ENCODE measurements at regions not wholly inside any gene's neighbourhood (a gene's known extent, or its start where the extent isn't known, plus 50 kb on each side); places are given as distances from the start of the nearest gene placed in this dataset.

DNA sequence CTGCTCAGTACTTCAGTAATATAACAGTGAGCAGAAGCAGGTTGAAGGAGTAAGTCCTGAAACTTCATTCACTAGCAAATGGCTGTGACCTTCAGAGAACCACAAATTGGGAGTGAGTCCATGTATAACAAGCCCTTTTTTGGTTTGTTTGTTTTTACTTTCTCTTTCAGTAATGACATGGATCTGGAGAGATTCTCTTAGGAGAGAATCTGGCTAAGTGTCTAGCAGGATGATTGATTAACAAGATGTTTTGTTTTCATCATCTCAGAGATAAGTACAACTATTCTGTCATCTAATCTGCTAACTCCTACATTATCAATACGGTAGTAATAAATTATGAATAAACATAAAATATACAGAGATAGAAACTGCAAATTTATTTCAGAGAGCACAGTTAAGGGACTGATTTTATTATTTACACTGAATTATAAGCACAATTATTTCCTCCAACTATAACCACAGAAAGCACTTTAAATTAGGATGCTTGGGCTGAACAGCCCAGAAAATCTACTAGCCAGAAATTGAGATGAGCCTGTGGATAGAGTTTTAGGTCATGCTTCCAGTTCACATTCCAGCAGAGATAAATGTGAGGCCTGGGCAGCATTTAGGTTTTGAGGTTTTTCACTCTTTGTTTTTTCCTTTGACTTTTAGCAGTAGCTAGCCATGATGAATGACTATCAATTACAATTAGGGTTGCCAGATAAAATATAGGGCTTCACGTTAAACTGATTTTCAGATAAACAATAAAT, 429.3 kb upstream of the FAT3 start:
- no peaks in the 10 kb centered on the region for H3K36me3 ChIP-seq (replicated peaks in 1 of 2; ENCODE audit: control insufficient read depth in 1 of 2, insufficient read depth in 2 of 2, low read length in 1 of 2)
- no peak overlapping the region for H3K4me3 ChIP-seq (ENCODE audit: low read depth in 2 of 2, low read length in 1 of 2)
- no peaks in the 10 kb centered on the region for H3K9me3 ChIP-seq
- no peak overlapping the region for H3K27ac ChIP-seq (ENCODE audit: low read depth in 2 of 2, low read length in 1 of 2)
- H4K20me1 ChIP-seq (ENCODE audit: insufficient read depth): no peaks in the 10 kb centered on the region
- no peaks in the 10 kb centered on the region for H3K27me3 ChIP-seq (ENCODE audit: insufficient read depth)
- H3K4me2 ChIP-seq: peak overlapping the region; percentile 14; the same call in 1 of the 2 replicates
- no peaks in the 10 kb centered on the region for H3K79me2 ChIP-seq (ENCODE audit: insufficient read depth)
- no peaks in the 10 kb centered on the region for H3F3A ChIP-seq (replicated peaks; ENCODE audit: insufficient read depth)
- H3K9me2 ChIP-seq: no peaks in the 10 kb centered on the region
- CTCF ChIA-PET: interaction anchor here (0.7 kb wide), 1 partner anchor 1142 kb away, joined by 3 read pairs; no protein-coding TSS in a partner anchor
- peaks cover 0 to 10% of the 10 kb centered on the region in 2 experiments; a peak in 2 of 4 replicates for H3K4me1 ChIP-seq (ENCODE audit: control insufficient read depth in 1 of 2, insufficient read depth in 2 of 2, low read depth in 1 of 2, low read length in 1 of 2)
- POLR2A ChIA-PET: no interaction called here
- WGBS (ENCODE audit: low lambda C conversion rate): 58% methylated on average over 2 of the region's 2 CpGs
- H2AFZ ChIP-seq (ENCODE audit: low read depth): no peak overlapping the region
- no peak overlapping the region for H3K9ac ChIP-seq
- TF ChIP-seq NFIC (IDR thresholded peaks at IDR 0.05; ENCODE audit: borderline replicate concordance) (no peak), GABPA (IDR thresholded peaks at IDR 0.05; ENCODE audit: low read depth) (no peak), RCOR1 (IDR thresholded peaks at IDR 0.05; ENCODE audit: low read length) (no peak), CHD2 (IDR thresholded peaks at IDR 0.05; ENCODE audit: low read length, partially characterized antibody) (no peak)
- TF ChIP-seq, protein P1, sequence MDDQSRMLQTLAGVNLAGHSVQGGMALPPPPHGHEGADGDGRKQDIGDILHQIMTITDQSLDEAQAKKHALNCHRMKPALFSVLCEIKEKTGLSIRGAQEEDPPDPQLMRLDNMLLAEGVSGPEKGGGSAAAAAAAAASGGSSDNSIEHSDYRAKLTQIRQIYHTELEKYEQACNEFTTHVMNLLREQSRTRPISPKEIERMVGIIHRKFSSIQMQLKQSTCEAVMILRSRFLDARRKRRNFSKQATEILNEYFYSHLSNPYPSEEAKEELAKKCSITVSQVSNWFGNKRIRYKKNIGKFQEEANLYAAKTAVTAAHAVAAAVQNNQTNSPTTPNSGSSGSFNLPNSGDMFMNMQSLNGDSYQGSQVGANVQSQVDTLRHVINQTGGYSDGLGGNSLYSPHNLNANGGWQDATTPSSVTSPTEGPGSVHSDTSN (IDR thresholded peaks at IDR 0.05): no peak
- DNase-seq: no peak

DNA sequence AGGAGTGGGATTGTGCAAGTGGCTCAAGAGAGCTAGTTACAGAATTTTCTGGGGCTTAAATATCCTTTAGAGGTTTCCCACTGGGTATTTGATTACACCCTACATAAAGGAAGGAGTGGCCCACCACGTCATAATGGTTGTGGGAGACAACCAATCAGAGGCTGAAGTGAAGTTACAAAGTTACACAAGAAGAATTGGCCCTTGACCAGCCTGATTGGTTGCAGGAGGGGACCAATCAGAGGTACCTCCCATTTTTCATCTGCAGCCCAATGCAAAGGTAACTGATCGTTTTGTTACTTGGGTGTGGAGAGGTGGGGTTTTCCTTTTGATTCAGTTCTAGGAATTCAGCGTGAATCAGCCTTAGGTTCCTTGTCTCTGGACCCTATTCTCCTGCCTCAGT, 430.5 kb upstream of the FAT3 start:
- Histone ChIP-seq H4K20me1 (ENCODE audit: insufficient read depth) (no peaks in the 10 kb centered on the region), H3K27ac (ENCODE audit: low read depth in 2 of 2, low read length in 1 of 2) (no peak overlapping the region), H3K4me3 (ENCODE audit: low read depth in 2 of 2, low read length in 1 of 2) (no peak overlapping the region), H3K9me3 (no peaks in the 10 kb centered on the region), H3F3A (replicated peaks; ENCODE audit: insufficient read depth) (no peaks in the 10 kb centered on the region), H3K36me3 (replicated peaks in 1 of 2; ENCODE audit: control insufficient read depth in 1 of 2, insufficient read depth in 2 of 2, low read length in 1 of 2) (no peaks in the 10 kb centered on the region), H3K27me3 (ENCODE audit: insufficient read depth) (no peaks in the 10 kb centered on the region), H3K4me1 (ENCODE audit: control insufficient read depth in 1 of 2, insufficient read depth in 2 of 2, low read depth in 1 of 2, low read length in 1 of 2) (peaks cover 0 to 12% of the 10 kb centered on the region in 2 experiments; a peak in 2 of 4 replicates), H3K9ac (no peak overlapping the region), H3K79me2 (ENCODE audit: insufficient read depth) (no peaks in the 10 kb centered on the region), H3K4me2 (no peak overlapping the region), H3K9me2 (no peaks in the 10 kb centered on the region), H2AFZ (ENCODE audit: low read depth) (no peak overlapping the region)
- CTCF ChIA-PET: interaction anchor here (0.7 kb wide), 1 partner anchor 1143 kb away, joined by 3 read pairs; no protein-coding TSS in a partner anchor
- no peak for DNase-seq
- WGBS (ENCODE audit: low lambda C conversion rate): 68% methylated on average over 3 of the region's 3 CpGs
- POLR2A ChIA-PET: no interaction called here
- no peak for TF ChIP-seq POLR2AphosphoS5 (IDR thresholded peaks at IDR 0.05; ENCODE audit: low read depth, low read length)
- TF ChIP-seq FOXM1 (IDR thresholded peaks at IDR 0.05; ENCODE audit: low read depth): no peak
- TF ChIP-seq ELF1 (IDR thresholded peaks at IDR 0.05): no peak
- no peak for TF ChIP-seq MEF2A (IDR thresholded peaks at IDR 0.05; ENCODE audit: borderline replicate concordance, low read depth)
- no peak for TF ChIP-seq FOSL2 (IDR thresholded peaks at IDR 0.05; ENCODE audit: borderline replicate concordance, low read depth)
- TF ChIP-seq TCF12 (IDR thresholded peaks at IDR 0.05): no peak
- TF ChIP-seq FOXJ3 (CRISPR knock-in tag; IDR thresholded peaks at IDR 0.05): no peak
- TF ChIP-seq MXI1 (IDR thresholded peaks at IDR 0.05; ENCODE audit: low read depth, low read length): no peak
- TF ChIP-seq, protein P2, sequence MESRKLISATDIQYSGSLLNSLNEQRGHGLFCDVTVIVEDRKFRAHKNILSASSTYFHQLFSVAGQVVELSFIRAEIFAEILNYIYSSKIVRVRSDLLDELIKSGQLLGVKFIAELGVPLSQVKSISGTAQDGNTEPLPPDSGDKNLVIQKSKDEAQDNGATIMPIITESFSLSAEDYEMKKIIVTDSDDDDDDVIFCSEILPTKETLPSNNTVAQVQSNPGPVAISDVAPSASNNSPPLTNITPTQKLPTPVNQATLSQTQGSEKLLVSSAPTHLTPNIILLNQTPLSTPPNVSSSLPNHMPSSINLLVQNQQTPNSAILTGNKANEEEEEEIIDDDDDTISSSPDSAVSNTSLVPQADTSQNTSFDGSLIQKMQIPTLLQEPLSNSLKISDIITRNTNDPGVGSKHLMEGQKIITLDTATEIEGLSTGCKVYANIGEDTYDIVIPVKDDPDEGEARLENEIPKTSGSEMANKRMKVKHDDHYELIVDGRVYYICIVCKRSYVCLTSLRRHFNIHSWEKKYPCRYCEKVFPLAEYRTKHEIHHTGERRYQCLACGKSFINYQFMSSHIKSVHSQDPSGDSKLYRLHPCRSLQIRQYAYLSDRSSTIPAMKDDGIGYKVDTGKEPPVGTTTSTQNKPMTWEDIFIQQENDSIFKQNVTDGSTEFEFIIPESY (IDR thresholded peaks at IDR 0.05; ENCODE audit: borderline replicate concordance, low read depth): no peak
- TF ChIP-seq RAD21 (IDR thresholded peaks at IDR 0.05; ENCODE audit: low read length): no peak
- TF ChIP-seq, protein P3, sequence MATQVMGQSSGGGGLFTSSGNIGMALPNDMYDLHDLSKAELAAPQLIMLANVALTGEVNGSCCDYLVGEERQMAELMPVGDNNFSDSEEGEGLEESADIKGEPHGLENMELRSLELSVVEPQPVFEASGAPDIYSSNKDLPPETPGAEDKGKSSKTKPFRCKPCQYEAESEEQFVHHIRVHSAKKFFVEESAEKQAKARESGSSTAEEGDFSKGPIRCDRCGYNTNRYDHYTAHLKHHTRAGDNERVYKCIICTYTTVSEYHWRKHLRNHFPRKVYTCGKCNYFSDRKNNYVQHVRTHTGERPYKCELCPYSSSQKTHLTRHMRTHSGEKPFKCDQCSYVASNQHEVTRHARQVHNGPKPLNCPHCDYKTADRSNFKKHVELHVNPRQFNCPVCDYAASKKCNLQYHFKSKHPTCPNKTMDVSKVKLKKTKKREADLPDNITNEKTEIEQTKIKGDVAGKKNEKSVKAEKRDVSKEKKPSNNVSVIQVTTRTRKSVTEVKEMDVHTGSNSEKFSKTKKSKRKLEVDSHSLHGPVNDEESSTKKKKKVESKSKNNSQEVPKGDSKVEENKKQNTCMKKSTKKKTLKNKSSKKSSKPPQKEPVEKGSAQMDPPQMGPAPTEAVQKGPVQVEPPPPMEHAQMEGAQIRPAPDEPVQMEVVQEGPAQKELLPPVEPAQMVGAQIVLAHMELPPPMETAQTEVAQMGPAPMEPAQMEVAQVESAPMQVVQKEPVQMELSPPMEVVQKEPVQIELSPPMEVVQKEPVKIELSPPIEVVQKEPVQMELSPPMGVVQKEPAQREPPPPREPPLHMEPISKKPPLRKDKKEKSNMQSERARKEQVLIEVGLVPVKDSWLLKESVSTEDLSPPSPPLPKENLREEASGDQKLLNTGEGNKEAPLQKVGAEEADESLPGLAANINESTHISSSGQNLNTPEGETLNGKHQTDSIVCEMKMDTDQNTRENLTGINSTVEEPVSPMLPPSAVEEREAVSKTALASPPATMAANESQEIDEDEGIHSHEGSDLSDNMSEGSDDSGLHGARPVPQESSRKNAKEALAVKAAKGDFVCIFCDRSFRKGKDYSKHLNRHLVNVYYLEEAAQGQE (IDR thresholded peaks at IDR 0.05; ENCODE audit: low read depth, low read length): no peak
- no peak for TF ChIP-seq RCOR1 (IDR thresholded peaks at IDR 0.05; ENCODE audit: low read length)
- TF ChIP-seq GABPA (IDR thresholded peaks at IDR 0.05; ENCODE audit: low read depth): no peak
- no peak for TF ChIP-seq GATA2 (CRISPR knock-in tag; IDR thresholded peaks at IDR 0.05)
- TF ChIP-seq, protein P4, sequence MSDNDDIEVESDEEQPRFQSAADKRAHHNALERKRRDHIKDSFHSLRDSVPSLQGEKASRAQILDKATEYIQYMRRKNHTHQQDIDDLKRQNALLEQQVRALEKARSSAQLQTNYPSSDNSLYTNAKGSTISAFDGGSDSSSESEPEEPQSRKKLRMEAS (IDR thresholded peaks at IDR 0.05; ENCODE audit: low read depth): no peak
- TF ChIP-seq RXRA (IDR thresholded peaks at IDR 0.05; ENCODE audit: borderline replicate concordance, low read depth): no peak
- TF ChIP-seq CHD2 (IDR thresholded peaks at IDR 0.05; ENCODE audit: low read length, partially characterized antibody): no peak
- TF ChIP-seq, protein P5, sequence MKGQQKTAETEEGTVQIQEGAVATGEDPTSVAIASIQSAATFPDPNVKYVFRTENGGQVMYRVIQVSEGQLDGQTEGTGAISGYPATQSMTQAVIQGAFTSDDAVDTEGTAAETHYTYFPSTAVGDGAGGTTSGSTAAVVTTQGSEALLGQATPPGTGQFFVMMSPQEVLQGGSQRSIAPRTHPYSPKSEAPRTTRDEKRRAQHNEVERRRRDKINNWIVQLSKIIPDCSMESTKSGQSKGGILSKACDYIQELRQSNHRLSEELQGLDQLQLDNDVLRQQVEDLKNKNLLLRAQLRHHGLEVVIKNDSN (IDR thresholded peaks at IDR 0.05; ENCODE audit: borderline replicate concordance, low read depth): no peak
- TF ChIP-seq NFIC (IDR thresholded peaks at IDR 0.05; ENCODE audit: borderline replicate concordance): no peak

Measured in SK-N-SH (cell line).